C4-2B (cell line): ENCODE measurements at regions not wholly inside any gene's neighbourhood (a gene's known extent, or its start where the extent isn't known, plus 50 kb on each side); places are given as distances from the start of the nearest gene placed in this dataset.

Experiments used
- CTCF ChIP-seq: fragments of 450-650 bp; conservative IDR thresholded peaks from 2 replicates; pipeline ENCODE4 v1.5.1; 2017; ENCODE audit warnings: mild to moderate bottlenecking
- ZFX ChIP-seq: fragments of 450-650 bp; IDR thresholded peaks from 2 replicates; pipeline ENCODE4 v1.6.1; 2017

- TF ChIP-seq CTCF (no peak), ZFX (no peak)
These were observed 57.0 kb downstream of the DCAF8L1 start for GRCh38 chrX:27924261-27924660.
